ENCODE measurements at regions not wholly inside any gene's neighbourhood (a gene's known extent, or its start where the extent isn't known, plus 50 kb on each side); places are given as distances from the start of the nearest gene placed in this dataset.

DNA sequence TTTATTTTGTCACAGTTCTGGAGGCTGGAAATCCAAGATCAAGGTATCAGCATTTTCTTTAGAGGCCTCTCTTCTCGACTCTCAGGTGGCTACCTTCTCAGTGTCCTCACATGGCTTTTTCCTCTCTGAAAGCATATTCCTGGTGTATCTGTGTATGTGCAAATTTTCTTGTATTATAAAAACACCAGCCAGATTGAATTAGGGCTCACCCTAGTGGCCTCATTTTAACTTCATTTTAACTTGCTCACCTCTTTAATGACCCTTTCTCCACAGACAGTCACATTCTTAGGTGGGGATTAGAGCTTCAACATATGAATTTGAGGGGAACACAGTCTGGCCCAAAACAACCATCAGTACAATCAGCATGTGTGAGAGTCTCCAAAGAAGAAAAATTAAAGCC, 542.4 kb upstream of the FAM241A start:
- peak; percentile 52 for DNase-seq (ENCODE audit: low read depth)

DNA sequence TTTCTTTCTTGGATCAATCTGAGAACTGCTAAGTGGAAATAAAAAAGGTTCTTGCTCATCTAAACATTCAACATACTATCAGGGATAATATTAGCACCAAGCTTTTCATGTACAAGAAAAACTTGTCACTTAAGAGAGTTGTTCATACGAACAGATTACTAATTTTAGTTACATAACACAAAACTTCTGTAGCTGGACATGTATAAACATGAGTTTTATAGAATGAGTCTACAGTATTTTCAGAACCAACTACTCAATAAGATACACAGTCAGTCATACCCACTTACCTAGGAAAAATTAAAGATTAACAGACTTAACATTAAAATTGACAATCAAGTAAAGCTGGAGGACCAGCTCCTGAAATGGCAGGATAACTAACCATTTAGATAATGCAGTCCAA, 540.1 kb upstream of the FAM241A start:
- DNase-seq (ENCODE audit: low read depth), result no peak

DNA sequence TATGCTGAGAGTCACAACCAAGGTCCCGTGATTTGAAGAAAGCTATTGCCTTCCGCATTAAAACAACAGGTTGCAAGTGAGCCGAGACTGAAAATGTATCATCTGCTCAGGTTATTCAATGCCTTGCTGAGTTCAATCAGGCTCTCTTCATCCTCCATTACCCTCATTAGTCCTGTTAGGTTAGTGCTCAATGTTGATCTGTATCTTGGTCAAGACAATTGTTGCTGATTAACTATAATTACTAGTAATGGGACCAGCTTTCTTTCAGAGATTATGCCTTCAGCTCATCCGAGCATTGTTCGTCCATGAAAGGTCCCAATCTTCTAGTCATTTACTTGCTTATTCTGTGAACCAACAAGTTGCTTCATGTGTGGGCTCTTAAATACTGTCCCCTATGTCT, 534.6 kb upstream of the FAM241A start:
- DNase-seq (ENCODE audit: low read depth), result no peak

DNA sequence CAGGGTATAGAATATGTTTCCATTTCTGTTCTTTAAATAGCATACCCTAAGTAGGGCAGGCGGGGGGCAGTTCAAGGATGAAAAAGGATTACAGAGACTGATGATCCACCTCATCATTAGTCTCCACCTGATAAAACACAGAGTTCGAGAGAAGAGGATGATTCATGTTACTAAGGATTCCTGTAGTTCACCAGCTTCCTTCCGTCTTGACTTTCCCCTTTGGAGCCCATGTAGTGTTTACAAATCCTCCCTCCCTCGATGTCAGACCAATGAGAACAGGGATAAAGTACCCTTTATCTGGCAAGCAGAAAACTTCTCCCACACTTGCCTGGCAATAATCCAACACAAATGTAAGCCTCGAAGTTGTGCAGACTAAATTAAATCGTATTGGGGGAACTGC, 526.3 kb upstream of the FAM241A start:
- peak; percentile 30 for DNase-seq (ENCODE audit: low read depth)

DNA sequence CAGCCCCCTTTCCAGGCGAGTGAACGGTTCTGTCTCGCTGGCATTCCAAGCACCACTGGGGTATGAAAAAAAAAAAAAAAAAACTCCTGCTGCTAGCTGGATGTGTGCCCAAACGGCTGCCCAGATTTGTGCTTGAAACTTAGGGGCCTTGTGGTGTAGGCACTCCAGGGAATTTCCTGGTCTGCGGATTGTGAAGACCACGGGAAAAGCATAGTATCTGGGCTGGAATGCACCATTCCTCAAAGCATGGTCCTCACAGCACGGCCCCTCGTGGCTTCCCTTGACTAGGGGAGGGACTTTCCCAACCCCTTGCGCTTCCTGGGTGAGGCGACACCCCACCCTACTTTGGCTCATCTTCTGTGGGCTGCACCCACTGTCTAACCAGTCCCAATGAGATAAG, 516.8 kb upstream of the FAM241A start:
- DNase-seq (ENCODE audit: low read depth), result no peak

DNA sequence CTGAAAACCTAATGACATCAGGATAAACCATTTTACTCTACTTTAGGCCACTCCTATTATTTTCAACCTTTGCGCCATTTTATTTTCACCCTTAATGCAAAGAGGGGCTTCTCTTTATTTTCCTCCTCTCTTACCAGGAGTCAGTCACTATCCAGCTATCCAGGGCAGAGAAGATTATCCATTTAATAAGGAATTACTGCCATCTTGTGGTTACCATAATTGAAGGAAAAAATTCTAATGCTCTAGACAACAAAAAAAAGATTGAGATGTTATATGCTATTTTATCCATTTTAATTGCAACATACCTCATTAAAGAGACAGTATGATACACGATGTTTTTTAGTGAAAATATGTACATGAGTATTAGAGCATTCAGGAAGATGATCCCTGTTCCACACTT, 514.5 kb upstream of the FAM241A start:
- peak; percentile 66 for DNase-seq (ENCODE audit: low read depth)

DNA sequence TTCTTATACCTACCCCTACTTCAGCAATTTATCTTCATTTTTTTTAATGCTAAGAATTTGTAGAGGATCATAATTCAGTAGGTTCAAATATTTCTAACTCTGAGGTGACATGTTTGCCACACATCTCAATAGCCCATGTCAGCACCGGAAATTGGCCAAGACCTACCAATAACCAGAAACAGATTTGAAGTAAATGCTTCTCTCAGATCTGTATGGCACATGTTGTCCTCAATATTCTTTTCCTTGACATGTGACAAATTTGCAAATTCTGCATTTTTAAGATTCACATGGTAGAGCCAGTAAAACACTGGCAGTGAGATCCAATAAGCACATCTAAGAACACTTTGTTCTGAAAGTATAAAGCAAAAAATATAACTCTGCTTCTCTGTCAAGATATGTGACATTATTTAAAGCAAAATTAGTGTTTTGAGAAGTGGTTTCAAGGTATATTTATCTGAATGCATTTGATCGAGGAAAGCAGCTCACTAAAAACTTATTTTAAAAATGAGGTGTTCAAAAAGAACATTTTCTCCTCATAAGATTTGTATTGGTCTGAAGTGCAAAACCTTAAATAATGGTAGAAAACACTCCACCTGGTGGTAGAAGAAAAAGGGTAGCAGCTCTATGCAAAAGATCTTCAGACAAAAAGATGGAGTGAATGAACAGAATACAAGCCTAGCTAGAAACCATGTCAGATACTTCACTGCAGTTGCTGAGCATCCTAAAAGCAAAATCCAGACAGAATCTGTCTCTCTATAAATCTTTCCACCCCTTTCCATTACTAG, 513.8 kb upstream of the FAM241A start:
- DNase-seq (ENCODE audit: low read depth), result peak; percentile 54

DNA sequence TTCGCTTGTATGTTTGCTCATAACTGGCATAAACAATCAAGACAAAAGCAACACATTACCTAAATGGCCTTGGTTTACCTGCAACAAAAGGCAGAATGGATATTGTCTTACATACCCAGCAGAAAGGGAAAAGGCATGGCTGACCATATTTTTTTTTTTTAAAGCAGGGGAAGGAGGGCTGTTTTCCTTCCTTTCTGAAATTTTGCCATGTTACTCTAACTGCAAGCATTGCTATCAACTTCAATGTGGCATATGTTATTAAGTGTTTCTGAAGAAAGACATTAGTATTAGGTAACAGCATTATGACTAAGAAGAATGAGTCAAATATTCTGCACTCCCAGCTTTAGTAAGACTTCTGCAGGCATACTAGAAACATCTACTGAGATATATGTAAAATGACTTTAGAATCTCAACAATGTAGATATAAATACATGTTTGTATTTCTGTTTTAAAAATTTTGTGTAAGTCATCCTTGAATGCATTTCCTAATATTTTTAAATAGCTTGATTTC, 512.6 kb upstream of the FAM241A start:
- DNase-seq (ENCODE audit: low read depth), result peak; percentile 60

DNA sequence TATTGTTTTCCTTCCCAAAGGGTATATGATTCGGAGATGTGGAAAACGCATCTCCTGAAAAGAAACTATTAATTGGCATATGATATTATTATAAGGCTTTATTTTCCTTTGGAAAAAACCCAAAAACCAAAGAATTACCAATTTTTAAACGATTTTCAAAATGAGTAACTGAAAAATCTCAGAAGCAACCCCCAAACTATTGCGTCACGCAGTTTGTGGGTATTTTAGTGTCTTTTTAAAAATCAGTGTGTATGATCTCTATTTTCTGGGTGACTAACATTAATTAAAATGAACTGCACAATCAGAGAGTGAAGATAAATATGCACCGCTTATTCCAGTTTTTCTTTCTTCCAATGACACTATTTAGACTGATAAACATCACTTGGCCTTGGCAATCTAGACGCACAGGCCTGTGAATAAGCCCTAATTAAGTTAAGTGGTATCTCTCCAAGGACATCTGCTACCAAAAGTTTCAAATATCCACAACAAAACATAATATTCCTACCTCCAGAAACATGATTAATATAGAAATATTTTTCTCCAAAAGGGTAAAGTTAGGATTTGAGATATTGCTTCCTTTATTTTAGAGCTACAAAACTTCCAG, 511.5 kb upstream of the FAM241A start:
- DNase-seq (ENCODE audit: low read depth), result no peak

DNA sequence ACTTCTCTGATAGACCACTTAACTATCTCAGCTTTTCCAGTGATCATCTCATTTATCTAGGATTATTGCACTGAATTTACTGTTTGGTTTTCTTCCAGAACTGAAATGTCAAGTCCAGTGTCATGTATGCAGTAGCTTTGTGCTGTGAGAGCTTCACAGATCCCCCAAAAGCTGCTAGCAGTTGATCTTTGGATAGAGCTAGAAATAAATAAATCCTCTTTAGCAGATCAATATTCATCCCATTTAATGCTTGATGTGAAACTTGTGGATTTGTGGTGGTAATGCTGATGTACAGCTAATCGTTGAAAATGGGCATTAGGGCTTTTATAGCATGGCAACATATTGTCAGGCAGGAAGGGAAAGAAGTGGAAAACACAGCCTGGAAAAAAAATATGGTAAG, 509.6 kb upstream of the FAM241A start:
- no peak for DNase-seq (ENCODE audit: low read depth)

DNA sequence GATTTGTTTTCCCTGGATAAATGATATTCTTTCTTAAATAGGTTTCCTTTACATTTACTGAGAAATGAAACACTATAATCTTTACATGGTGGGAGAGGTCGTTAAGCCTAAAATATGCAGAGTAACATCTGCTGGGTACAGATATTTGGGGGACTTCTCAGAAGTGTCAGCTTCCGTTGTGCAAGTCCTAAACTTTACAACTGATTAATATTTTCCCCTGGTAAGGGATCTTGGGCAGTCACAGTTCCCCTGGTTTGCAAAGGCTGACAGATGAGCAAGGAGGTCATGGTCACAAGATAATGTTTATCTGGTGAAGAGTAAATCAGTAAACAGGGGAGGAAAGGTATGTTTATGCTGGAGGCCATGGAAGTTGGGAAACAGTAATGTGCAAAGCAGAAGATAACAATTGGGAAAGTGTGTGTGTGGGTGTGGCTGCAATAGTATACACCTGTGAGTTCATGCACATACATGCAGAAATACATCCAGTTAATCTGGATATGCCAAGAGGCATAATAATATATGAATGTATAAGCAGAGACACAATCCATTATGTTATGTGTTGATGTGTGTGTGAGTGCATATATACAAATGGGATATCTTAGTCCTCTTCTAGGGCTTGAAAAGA, 508.2 kb upstream of the FAM241A start:
- no peak for DNase-seq (ENCODE audit: low read depth)

DNA sequence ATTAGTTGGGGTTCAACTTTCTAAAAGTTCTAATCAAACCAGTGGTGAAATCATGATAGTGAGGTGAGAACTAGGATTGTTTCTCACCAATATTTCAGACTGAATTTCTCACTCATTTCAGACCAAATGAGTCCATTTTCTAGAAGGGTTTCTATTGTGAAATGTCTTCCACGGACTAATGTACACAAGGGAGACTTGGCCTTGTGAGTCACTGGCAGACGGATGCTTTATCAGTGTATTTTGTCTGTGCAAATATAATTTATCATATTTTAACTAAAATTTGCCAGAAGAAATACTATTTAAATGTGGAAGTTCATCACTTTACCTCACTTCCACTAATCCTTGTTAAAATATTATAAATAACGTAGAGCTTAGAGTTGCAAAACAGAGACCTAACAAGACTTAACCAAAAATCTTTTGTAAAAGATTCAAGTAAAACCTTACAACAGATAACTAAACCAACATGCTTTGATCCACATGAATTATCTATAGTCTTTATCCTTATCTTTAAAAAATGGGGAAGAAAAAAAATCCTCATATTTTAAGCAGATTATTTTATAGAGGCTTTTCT, 506.0 kb upstream of the FAM241A start:
- DNase-seq (ENCODE audit: low read depth), result peak; percentile 59

DNA sequence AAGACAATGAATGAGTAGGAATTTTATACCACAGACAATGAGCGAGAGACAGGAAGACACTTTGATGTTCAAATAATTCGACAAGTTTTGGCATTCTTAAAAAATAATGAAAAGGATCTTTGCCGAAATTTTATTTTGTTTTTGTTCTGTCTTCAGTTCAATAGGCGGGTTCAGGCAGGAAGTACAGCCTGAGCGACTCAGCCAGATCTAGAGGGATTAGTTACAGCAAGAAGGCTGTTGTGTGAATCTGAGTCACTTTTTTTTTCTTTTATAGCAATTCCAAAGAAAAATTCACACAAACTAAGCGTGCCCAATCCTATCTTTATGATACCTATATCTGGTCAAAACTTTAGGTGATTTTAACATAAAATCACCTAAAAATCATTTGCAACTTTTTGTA, 505.4 kb upstream of the FAM241A start:
- peak; percentile 62 for DNase-seq (ENCODE audit: low read depth)

DNA sequence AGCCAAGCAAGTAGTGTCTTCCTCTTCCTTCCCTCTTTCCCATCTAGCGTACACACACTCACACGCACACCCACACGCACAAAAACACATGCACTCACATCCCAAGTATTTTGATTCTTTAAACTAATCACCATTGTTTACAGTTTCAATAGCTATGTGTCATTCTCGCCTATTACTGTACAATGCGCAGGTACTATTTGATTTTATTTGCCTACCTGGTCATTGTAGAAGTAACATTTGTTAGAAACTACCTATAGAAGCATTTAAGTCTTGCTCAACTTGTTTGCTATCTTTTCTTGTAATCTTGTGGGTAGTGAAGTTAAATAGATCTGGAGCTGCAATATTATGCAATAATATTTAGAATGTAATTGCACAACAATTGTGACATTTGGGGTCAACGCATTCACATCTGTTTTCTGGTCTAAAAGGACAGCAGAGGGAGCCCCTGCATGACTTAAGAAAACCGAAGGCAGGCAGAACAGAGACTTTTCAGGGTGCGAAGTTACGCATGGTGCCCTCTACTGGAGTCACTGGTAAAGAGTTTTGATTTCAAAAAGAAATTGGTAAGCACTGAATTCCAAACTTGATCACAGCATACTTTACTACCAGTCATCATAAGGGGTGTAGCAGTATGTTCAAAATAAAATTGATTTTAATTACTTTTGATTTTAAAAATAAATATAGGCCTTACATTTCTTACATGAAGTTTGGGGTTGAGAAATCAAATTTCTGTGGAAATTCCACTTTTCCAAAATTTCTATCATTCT, 503.3 kb upstream of the FAM241A start:
- peak; percentile 90 for DNase-seq (ENCODE audit: low read depth)

DNA sequence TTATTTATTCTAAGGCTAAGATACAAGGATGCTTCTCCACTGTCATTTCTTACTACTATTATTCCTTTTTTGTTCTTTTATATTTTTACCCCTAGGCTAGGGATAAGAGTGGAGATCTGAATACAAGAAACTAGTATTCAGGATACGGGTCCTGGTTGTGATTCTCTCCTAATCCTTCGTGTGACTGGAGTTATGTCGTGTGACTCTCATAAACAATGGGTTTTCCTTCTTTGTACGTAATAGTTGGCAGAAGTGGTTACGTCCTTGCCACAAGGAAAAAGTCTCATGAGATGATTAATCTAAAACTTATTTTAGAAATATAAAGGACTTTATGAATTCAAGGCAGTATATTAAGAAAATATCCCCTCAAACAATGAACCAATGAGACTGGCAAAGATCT, 497.2 kb upstream of the FAM241A start:
- DNase-seq (ENCODE audit: low read depth), result no peak

DNA sequence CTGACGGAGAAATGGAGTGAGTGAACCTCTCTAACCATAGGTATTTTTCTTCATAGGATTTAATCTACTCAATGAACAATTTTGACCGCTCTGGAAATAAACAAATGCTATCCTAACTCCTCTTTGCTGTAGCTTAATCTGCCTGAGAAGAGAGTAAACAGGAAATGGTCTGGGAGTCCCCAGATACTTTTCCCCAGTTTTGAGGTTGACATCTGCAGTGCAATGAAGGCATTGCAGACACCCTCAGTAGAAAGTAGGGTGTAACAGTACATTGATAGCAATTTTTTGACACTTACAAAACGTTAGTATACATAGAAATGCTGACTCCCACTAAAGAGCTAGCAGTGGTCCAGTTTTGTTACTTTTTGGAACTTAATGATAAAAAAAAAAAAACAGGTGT, 495.9 kb upstream of the FAM241A start:
- no peak for DNase-seq (ENCODE audit: low read depth)

DNA sequence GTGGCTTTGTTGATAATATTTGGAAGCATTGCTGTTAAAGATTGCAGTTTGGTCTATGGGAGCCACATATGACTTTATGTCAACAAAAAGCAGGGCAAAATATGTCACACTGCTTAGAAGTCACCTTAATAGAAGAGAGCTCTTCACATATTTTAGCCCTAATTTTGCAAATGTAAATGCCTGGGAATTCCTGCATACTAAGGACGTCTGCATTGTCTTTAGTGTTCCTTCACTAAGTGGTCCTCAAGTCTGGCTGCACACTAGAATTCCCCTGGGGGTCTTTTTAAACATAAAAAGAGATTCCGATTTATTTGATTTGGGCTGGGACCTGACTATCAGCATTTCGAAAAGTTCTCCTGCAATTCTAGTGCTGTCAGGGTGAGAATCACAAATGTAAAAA, 495.1 kb upstream of the FAM241A start:
- DNase-seq (ENCODE audit: low read depth), result no peak

DNA sequence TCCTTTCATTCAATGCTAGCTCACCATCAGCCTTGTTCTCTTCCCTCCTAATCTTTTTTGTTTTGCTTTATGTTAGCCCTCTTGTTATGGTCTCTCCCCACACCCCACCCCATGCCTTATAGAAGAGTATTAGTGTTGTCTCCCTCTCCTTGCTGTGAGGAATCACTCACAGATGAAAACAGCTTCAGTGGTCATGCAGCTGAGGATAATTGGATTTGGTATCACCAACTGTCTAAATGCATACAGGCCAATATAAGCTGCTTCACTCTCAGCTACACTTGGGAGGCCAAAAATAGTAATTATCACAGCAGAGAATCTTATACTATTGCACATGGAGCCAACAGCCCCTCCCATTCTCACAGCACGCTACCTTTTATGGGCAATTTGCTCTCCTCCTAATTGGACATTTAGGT, 494.6 kb upstream of the FAM241A start:
- DNase-seq (ENCODE audit: low read depth), result no peak

DNA sequence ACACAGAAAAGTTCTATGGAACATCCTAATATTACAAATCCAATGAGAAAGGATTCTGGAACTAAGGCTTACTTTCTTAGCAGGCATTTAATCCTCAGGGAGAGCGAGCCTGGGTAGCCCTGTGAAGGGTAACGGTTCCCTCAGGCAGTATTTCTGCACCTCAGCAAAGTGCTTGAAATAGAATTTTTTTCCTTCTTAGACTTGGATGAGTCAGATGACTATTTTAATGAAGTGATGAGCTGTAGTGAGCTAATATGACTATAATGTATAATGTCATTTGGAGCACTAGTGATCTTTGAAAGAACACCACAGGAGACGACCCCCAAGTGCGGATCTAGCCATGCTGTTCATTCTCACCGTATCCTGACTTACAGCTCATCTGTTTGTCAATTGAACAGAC, 493.0 kb upstream of the FAM241A start:
- DNase-seq (ENCODE audit: low read depth), result peak; percentile 60

DNA sequence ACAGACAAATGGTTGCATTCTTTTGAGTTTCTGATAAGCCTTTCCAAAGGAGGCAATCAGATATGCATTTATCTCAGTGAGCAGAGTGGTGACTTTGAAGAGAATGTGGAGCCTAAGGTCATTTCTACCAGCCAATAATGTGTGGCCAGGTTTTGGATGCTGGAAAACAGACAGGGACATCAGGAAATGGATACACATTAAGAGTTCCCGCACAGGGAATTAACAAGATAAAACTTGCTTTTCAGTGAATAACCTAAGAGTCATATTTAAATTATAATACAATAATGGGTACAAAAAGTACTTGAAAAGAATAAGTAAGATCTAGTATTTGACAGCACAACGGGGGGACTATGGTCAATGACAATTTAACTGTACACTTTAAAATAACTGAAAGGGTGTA, 492.3 kb upstream of the FAM241A start:
- no peak for DNase-seq (ENCODE audit: low read depth)

DNA sequence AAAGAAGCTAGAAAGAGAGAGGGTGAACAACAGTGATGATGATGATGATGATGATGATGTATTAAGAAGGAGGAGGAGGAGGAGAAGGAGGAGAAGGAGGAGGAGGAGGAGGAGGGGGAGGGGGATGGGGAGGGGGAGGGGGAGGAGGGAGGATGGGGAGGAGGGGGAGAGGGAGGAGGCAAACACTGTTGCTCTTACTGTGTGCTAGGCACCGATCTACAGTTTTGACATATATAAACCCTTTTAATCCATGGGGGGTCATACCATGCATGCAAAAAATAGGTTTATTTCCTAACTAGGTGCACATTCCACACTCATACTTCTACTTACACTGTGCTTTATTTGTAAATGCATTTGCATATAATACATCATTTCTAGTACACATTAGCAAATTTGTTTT, 482.8 kb upstream of the FAM241A start:
- no peak for DNase-seq (ENCODE audit: low read depth)

DNA sequence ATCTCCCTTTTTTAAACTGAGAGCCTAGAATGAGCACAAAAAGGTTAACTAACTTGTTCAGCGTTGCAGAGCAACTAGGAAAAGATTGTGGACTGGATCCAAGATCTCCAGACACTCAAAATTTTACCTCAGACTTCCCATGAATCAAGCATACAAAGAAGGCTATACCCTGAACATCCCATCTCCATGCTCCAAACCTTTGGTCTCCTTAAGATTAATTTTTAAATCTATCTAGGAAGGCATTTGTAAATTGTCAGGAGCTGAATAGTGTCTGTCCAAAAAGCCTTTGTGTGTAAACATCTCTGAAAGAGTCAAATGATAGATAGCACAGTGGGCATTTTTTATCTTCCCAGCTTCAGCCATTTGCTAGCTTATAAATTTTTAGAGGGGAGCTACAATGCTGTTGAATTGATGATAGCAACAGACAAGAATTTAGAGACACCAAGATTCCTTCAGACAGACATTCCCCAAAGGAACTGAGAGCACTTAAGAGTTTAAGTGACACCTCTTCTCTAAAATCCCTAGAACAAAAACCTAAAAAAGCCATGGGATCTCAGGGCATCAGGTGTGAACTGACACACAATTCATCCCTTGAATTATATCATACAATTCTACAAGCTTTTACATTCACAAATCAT, 480.8 kb upstream of the FAM241A start:
- no peak for DNase-seq (ENCODE audit: low read depth)

All from ELR (cell line).